ENCODE measurements at regions not wholly inside any gene's neighbourhood (a gene's known extent, or its start where the extent isn't known, plus 50 kb on each side); places are given as distances from the start of the nearest gene placed in this dataset.

GRCh38 chr3:17844236-17844635, 101.8 kb upstream of the TBC1D5 start:
- no peak for TF ChIP-seq CREB1 (CRISPR knock-in tag; IDR thresholded peaks at IDR 0.05)
- TF ChIP-seq, protein P1, sequence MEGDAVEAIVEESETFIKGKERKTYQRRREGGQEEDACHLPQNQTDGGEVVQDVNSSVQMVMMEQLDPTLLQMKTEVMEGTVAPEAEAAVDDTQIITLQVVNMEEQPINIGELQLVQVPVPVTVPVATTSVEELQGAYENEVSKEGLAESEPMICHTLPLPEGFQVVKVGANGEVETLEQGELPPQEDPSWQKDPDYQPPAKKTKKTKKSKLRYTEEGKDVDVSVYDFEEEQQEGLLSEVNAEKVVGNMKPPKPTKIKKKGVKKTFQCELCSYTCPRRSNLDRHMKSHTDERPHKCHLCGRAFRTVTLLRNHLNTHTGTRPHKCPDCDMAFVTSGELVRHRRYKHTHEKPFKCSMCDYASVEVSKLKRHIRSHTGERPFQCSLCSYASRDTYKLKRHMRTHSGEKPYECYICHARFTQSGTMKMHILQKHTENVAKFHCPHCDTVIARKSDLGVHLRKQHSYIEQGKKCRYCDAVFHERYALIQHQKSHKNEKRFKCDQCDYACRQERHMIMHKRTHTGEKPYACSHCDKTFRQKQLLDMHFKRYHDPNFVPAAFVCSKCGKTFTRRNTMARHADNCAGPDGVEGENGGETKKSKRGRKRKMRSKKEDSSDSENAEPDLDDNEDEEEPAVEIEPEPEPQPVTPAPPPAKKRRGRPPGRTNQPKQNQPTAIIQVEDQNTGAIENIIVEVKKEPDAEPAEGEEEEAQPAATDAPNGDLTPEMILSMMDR (IDR thresholded peaks at IDR 0.05) = no peak
- no peak for TF ChIP-seq FOXK1 (CRISPR knock-in tag; IDR thresholded peaks at IDR 0.05)
- no peak for TF ChIP-seq CREM (CRISPR knock-in tag; IDR thresholded peaks at IDR 0.05)
- TF ChIP-seq E2F5 (CRISPR knock-in tag; IDR thresholded peaks at IDR 0.05) = no peak
- TF ChIP-seq, protein P2, sequence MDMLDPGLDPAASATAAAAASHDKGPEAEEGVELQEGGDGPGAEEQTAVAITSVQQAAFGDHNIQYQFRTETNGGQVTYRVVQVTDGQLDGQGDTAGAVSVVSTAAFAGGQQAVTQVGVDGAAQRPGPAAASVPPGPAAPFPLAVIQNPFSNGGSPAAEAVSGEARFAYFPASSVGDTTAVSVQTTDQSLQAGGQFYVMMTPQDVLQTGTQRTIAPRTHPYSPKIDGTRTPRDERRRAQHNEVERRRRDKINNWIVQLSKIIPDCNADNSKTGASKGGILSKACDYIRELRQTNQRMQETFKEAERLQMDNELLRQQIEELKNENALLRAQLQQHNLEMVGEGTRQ (CRISPR knock-in tag; IDR thresholded peaks at IDR 0.05) = no peak
- TF ChIP-seq TCF7 (CRISPR knock-in tag; IDR thresholded peaks at IDR 0.05; ENCODE audit: low read depth) = no peak

All from WTC11 (cell line).